Astrocyte (in vitro differentiated cells and primary cell): ENCODE measurements at regions not wholly inside any gene's neighbourhood (a gene's known extent, or its start where the extent isn't known, plus 50 kb on each side); places are given as distances from the start of the nearest gene placed in this dataset.

Source experiments
- DNase-seq: peaks from one replicate; pipeline ENCODE4 v3.0.0-alpha.2; 2010; ENCODE audit warnings: low read depth
- FAIRE-seq: peaks from 2 replicates; lab custom pipeline; 2011; peaks lifted over from hg19 to GRCh38; lab: Jason Lieb, UNC
- H2AFZ ChIP-seq: 2 replicates; pipeline ENCODE4 v1.6.0; 2012; ENCODE audit warnings: low read depth, low read length, inconsistent platforms
- H3K27ac ChIP-seq: 2 replicates; pipeline ENCODE4 v1.5.1; 2011; ENCODE audit warnings: low read depth, low read length, inconsistent platforms
- H3K27me3 ChIP-seq: 2 replicates; pipeline ENCODE4 v1.6.0; 2011; ENCODE audit warnings: low read length, inconsistent platforms; ENCODE audit not compliant: insufficient read depth
- H3K36me3 ChIP-seq: 2 replicates; pipeline ENCODE4 v1.5.1; 2011; ENCODE audit warnings: low read length, inconsistent platforms; ENCODE audit not compliant: insufficient read depth
- H3K4me1 ChIP-seq: 2 replicates; pipeline ENCODE4 v1.5.1; 2011; ENCODE audit warnings: low read length, inconsistent platforms; ENCODE audit not compliant: insufficient read depth
- H3K4me2 ChIP-seq: 2 replicates; pipeline ENCODE4 v1.6.0; 2012; ENCODE audit warnings: low read length, inconsistent platforms
- H3K4me3 ChIP-seq: 2 replicates; pipeline ENCODE4 v1.5.1; 2011; ENCODE audit warnings: low read depth, mild to moderate bottlenecking, low read length, inconsistent platforms; ENCODE audit not compliant: insufficient read depth
- H3K79me2 ChIP-seq: 2 replicates; pipeline ENCODE4 v1.6.0; 2012; ENCODE audit warnings: mild to moderate bottlenecking, low read length, inconsistent platforms; ENCODE audit not compliant: insufficient read depth
- H3K9ac ChIP-seq: 2 replicates; pipeline ENCODE4 v1.6.0; 2012; ENCODE audit warnings: mild to moderate bottlenecking, low read length, inconsistent platforms
- H3K9me3 ChIP-seq: 2 replicates; pipeline ENCODE4 v1.5.1; 2012; ENCODE audit warnings: low read depth, mild to moderate bottlenecking, low read length, inconsistent platforms; ENCODE audit not compliant: insufficient read depth
- H4K20me1 ChIP-seq: 2 replicates; pipeline ENCODE4 v1.6.0; 2012; ENCODE audit warnings: low read length, inconsistent platforms; ENCODE audit not compliant: insufficient read depth
- H3K27ac Mint-ChIP-seq: one replicate; pipeline ENCODE4 v1.8.0; 2021; ENCODE audit warnings: mild to moderate bottlenecking, mixed read lengths; ENCODE audit not compliant: unreplicated experiment
- H3K27me3 Mint-ChIP-seq: one replicate; pipeline ENCODE4 v1.8.0; 2021; ENCODE audit warnings: low read depth, mixed read lengths; ENCODE audit not compliant: unreplicated experiment
- H3K36me3 Mint-ChIP-seq: one replicate; pipeline ENCODE4 v1.8.0; 2021; ENCODE audit warnings: low read depth, mixed read lengths; ENCODE audit not compliant: unreplicated experiment
- H3K4me1 Mint-ChIP-seq: one replicate; pipeline ENCODE4 v1.8.0; 2021; ENCODE audit warnings: low read depth, mixed read lengths; ENCODE audit not compliant: unreplicated experiment
- H3K4me3 Mint-ChIP-seq: one replicate; pipeline ENCODE4 v1.8.0; 2021; ENCODE audit warnings: mild to moderate bottlenecking, moderate library complexity, mixed read lengths; ENCODE audit not compliant: unreplicated experiment
- H3K9me3 Mint-ChIP-seq: one replicate; pipeline ENCODE4 v1.8.0; 2021; ENCODE audit warnings: mild to moderate bottlenecking, mixed read lengths; ENCODE audit not compliant: unreplicated experiment
- CTCF ChIP-seq: IDR thresholded peaks from 2 replicates; pipeline ENCODE4 v1.5.1; 2011; ENCODE audit warnings: low read depth, mild to moderate bottlenecking, inconsistent platforms, low read length, moderate library complexity; ENCODE audit not compliant: insufficient read depth
- EZH2 ChIP-seq: IDR thresholded peaks from 2 replicates; pipeline ENCODE4 v1.6.1; 2012; ENCODE audit warnings: mild to moderate bottlenecking, low read length, inconsistent platforms; ENCODE audit not compliant: insufficient read depth

DNA sequence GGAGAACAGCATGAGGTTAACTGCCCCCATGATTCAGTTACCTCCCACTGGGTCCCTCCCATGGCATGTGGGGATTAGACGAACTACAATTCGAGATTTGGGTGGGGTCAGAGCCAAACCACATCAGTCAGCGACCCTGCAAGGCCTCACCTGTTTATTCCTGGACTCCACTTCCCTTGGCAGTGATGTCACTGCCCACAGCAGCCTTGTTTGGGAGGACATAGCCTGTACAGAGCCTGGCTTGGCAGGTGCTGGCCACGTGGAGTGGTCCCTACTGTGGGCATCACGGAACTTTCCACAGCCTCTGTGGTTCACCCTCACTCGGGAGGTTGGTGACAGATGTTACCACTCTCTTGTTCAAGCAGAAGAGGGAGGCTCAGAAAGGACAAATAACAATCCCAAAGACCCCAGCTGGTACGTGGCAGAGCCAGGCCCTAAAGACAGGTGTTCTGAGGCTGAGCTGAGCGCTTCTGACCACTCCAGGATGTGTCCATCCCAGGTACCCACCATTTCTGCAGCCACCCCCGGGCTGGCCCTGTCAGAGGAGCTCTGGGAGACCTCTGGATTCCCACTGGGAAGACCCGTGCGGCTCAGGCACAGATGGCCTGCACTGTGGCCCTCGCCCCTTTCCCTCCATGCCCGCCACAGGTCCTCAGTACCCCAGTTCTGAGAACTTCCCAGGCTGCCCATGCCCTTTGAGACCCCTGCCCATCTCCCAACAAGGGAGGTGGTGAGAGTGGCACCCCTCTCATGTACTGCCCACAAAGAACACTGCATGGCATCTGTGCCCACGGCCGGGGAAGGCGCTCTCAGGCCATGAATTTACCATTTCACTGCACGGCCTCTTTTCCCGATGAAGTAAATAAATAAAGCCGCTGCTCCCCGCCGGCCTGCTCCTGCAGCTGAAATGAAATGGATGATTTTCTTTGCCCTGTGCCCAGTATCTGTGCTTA lies 605.8 kb downstream of the TBC1D22A start:
- H3K79me2 ChIP-seq: no peaks in the 10 kb centered on the region
- no peak overlapping the region for H3K4me2 ChIP-seq
- no peaks in the 10 kb centered on the region for H3K36me3 ChIP-seq
- Mint-ChIP-seq H3K4me1 (no peaks in the 10 kb centered on the region), H3K36me3 (peaks cover 3% of the 10 kb centered on the region), H3K4me3 (no peak overlapping the region), H3K27me3 (peaks cover 5% of the 10 kb centered on the region), H3K27ac (no peak overlapping the region), H3K9me3 (peaks cover 22% of the 10 kb centered on the region)
- H3K4me1 ChIP-seq: no peaks in the 10 kb centered on the region
- H3K27me3 ChIP-seq: no peaks in the 10 kb centered on the region
- FAIRE-seq: no peak
- H4K20me1 ChIP-seq: no peaks in the 10 kb centered on the region
- H2AFZ ChIP-seq: no peak overlapping the region
- TF ChIP-seq CTCF (no peak), EZH2 (no peak)
- H3K9me3 ChIP-seq: no peaks in the 10 kb centered on the region
- no peak overlapping the region for H3K27ac ChIP-seq
- no peak overlapping the region for H3K4me3 ChIP-seq
- no peak overlapping the region for H3K9ac ChIP-seq
- DNase-seq: no peak

- Mint-ChIP-seq H3K9me3 (peaks cover 15% of the 10 kb centered on the region), H3K27ac (no peak overlapping the region), H3K4me1 (no peaks in the 10 kb centered on the region), H3K36me3 (no peaks in the 10 kb centered on the region), H3K4me3 (no peak overlapping the region), H3K27me3 (peaks cover 5% of the 10 kb centered on the region)
- no peak for DNase-seq
- Histone ChIP-seq H3K27me3 (no peaks in the 10 kb centered on the region), H3K9ac (no peak overlapping the region), H4K20me1 (no peaks in the 10 kb centered on the region), H3K4me2 (no peak overlapping the region), H3K4me3 (no peak overlapping the region), H3K4me1 (no peaks in the 10 kb centered on the region), H3K9me3 (no peaks in the 10 kb centered on the region), H2AFZ (no peak overlapping the region), H3K27ac (no peak overlapping the region), H3K79me2 (no peaks in the 10 kb centered on the region), H3K36me3 (no peaks in the 10 kb centered on the region)
- FAIRE-seq: no peak
- no peak for TF ChIP-seq EZH2
- no peak for TF ChIP-seq CTCF
These were observed 604.7 kb downstream of the TBC1D22A start for GRCh38 chr22:47367107-47367690.
